ENCODE measurements at regions not wholly inside any gene's neighbourhood (a gene's known extent, or its start where the extent isn't known, plus 50 kb on each side); places are given as distances from the start of the nearest gene placed in this dataset.

GRCh38 chr3:70824773-70825172 is 512.3 kb upstream of the MDFIC2 start:
- TF ChIP-seq CTCF (IDR thresholded peaks at IDR 0.05), result no peak
- DNase-seq (ENCODE audit: low spot score), result no peak
- ATAC-seq (ENCODE audit: low FRiP score), result peak; percentile 63

GRCh38 chr3:70824078-70824477 is 511.6 kb upstream of the MDFIC2 start:
- DNase-seq (ENCODE audit: low spot score) (no peak), ATAC-seq (ENCODE audit: low FRiP score) (no peak)
- TF ChIP-seq CTCF (IDR thresholded peaks at IDR 0.05), result no peak

GRCh38 chr3:70823622-70824021 is 511.2 kb upstream of the MDFIC2 start:
- ATAC-seq (ENCODE audit: low FRiP score) (no peak), DNase-seq (ENCODE audit: low spot score) (no peak)
- no peak for TF ChIP-seq CTCF (IDR thresholded peaks at IDR 0.05)

GRCh38 chr3:70822669-70823068 is 510.2 kb upstream of the MDFIC2 start:
- TF ChIP-seq CTCF (IDR thresholded peaks at IDR 0.05), result no peak
- ATAC-seq (ENCODE audit: low FRiP score), result no peak
- no peak for DNase-seq (ENCODE audit: low spot score)

GRCh38 chr3:70821602-70822001 is 509.2 kb upstream of the MDFIC2 start:
- DNase-seq (ENCODE audit: low spot score) (no peak), ATAC-seq (ENCODE audit: low FRiP score) (no peak)
- no peak for TF ChIP-seq CTCF (IDR thresholded peaks at IDR 0.05)

GRCh38 chr3:70820397-70820796 is 508.0 kb upstream of the MDFIC2 start:
- no peak for TF ChIP-seq CTCF (IDR thresholded peaks at IDR 0.05)
- DNase-seq (ENCODE audit: low spot score) (no peak), ATAC-seq (ENCODE audit: low FRiP score) (no peak)

GRCh38 chr3:70818145-70818544 is 505.7 kb upstream of the MDFIC2 start:
- no peak for ATAC-seq (ENCODE audit: low FRiP score)
- DNase-seq (ENCODE audit: low spot score), result no peak
- no peak for TF ChIP-seq CTCF (IDR thresholded peaks at IDR 0.05)

Measured in omental fat pad (tissue), 3 donors.